ENCODE measurements at regions not wholly inside any gene's neighbourhood (a gene's known extent, or its start where the extent isn't known, plus 50 kb on each side); places are given as distances from the start of the nearest gene placed in this dataset.

DNA sequence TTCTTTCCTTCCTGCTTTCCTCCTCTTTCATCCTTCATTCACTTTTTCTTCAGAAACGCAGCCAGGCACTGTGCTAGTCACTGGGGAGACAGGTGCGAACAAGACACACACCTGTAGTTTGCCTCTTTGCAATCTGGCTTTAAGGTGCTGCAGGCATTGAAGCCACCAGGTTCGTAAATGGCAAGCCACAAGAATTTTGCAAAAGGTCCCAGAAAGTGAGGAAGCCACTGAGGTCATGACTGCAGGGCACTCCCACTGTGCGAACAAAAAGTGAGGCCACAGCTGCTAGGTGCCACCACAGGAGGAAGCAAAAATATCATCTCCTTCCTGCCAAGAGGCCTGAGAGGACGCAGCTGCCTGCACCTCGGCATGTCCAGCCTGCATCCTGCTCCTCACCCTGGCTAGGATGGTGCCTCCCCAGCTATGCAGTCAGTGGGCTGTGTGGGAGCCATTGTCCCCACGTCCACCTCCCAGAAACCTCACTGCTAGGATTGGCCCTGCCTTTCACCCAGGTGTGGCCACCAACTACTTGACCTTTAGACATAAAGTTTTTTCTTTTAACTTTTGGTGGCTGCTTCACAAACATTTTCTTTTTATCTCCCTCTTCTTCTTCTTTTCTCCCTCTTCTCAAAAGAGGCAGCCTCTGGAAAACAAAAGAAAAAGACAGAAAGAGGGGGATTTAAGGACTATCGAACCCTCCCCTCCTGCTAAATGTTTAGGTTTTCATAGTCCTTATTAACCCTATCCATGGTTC, 230.8 kb downstream of the BCAS1 start:
- no peak overlapping the region for H3K4me3 ChIP-seq
- H3K27me3 ChIP-seq: no peaks in the 10 kb centered on the region
- H3K9me3 ChIP-seq (ENCODE audit: low read depth): no peaks in the 10 kb centered on the region
- H3K4me1 ChIP-seq (ENCODE audit: low read depth): no peaks in the 10 kb centered on the region
- TF ChIP-seq, protein P1, sequence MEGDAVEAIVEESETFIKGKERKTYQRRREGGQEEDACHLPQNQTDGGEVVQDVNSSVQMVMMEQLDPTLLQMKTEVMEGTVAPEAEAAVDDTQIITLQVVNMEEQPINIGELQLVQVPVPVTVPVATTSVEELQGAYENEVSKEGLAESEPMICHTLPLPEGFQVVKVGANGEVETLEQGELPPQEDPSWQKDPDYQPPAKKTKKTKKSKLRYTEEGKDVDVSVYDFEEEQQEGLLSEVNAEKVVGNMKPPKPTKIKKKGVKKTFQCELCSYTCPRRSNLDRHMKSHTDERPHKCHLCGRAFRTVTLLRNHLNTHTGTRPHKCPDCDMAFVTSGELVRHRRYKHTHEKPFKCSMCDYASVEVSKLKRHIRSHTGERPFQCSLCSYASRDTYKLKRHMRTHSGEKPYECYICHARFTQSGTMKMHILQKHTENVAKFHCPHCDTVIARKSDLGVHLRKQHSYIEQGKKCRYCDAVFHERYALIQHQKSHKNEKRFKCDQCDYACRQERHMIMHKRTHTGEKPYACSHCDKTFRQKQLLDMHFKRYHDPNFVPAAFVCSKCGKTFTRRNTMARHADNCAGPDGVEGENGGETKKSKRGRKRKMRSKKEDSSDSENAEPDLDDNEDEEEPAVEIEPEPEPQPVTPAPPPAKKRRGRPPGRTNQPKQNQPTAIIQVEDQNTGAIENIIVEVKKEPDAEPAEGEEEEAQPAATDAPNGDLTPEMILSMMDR (IDR thresholded peaks at IDR 0.05; ENCODE audit: low read depth, low read length): no peak
- no peaks in the 10 kb centered on the region for H3K36me3 ChIP-seq
- DNase-seq (ENCODE audit: low read depth in 1 of 2, low spot score in 1 of 2): no peak
- H3K27ac ChIP-seq: no peak overlapping the region

DNA sequence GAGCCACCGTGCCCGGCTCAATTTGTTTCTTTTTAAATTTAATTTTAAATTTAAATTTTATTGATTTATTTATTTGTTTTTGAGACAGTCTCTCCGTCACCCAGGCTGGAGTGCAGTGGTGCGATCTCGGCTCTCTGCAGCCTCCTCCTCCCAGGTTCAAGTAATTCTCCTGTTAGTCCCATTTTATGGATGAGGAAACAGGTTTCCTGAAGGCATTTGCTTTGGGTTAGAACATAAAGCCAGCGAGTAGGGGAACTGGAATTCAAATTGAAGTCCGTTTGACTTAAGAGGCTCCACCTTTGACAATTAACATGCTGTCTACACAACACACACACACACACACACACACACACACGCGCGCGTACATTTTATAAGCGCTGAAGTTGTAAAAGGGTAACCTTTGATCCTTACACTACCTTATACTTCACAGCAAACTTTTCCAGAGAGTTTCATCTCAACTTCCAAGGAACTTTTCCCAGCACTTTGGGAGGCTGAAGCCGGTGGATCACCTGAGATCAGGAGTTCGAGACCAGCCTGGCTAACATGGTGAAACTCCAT, 232.0 kb downstream of the BCAS1 start:
- no peaks in the 10 kb centered on the region for H3K9me3 ChIP-seq (ENCODE audit: low read depth)
- no peak overlapping the region for H3K4me3 ChIP-seq
- no peaks in the 10 kb centered on the region for H3K27me3 ChIP-seq
- H3K27ac ChIP-seq: no peak overlapping the region
- no peak for DNase-seq (ENCODE audit: low read depth in 1 of 2, low spot score in 1 of 2)
- no peaks in the 10 kb centered on the region for H3K4me1 ChIP-seq (ENCODE audit: low read depth)
- no peaks in the 10 kb centered on the region for H3K36me3 ChIP-seq
- TF ChIP-seq, protein P1 (IDR thresholded peaks at IDR 0.05; ENCODE audit: low read depth, low read length): no peak

DNA sequence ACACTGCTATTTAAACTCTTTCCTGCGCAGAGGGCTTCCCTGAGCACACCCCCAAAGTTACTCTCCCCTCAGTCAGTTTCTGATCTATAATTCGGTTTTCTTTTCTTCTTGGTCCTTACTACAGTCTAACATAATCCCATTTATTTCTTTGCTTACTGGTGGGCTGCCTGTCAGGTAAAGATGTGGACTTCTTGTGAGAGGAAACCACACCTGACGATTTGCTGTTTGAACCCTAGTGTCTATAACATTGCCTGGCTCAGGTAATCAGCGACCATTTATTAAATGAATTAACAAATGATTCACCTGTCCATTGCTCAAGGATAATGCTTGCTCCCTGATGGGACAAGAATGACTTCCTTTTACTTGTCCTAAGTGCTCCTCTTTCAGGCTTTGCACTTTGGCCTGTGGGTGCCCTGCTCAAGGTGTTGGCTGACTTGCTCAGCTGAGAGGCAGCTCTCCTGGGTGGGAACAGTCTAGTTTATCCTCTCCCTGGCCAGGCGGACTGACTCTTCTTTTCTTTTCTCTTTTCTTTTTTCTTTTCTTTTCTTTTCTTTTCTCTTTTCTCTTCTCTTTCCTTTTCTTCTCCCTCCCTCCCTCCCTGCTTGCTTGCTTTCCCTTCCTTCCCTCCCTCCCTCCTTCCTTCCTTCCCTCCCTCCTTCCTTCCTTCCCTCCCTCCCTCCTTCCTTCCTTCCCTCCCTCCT, 233.1 kb downstream of the BCAS1 start:
- DNase-seq (ENCODE audit: low read depth in 1 of 2, low spot score in 1 of 2): no peak
- H3K9me3 ChIP-seq (ENCODE audit: low read depth): no peaks in the 10 kb centered on the region
- no peaks in the 10 kb centered on the region for H3K36me3 ChIP-seq
- no peak overlapping the region for H3K4me3 ChIP-seq
- H3K4me1 ChIP-seq (ENCODE audit: low read depth): no peaks in the 10 kb centered on the region
- TF ChIP-seq, protein P1 (IDR thresholded peaks at IDR 0.05; ENCODE audit: low read depth, low read length): no peak
- no peak overlapping the region for H3K27ac ChIP-seq
- H3K27me3 ChIP-seq: no peaks in the 10 kb centered on the region

DNA sequence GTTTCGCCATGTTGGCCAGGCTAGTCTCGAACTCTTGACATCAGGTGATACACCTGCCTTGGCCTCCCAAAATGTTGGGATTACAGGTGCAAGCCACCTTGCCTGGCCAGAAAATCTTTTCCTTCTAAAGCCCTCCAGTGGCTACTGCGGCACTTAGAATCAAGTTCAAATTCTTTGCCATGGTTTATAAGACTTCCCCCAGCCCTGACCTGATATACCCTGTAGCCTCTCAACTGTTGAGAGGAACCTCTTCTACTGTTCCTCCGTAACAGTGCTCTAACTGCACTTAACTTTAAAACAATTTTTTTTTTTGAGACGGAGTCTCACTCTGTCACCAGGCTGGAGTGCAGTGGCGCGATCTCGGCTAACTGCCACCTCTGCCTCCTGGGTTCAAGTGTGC, 235.6 kb downstream of the BCAS1 start:
- DNase-seq (ENCODE audit: low read depth in 1 of 2, low spot score in 1 of 2): no peak
- Histone ChIP-seq H3K9me3 (ENCODE audit: low read depth) (no peaks in the 10 kb centered on the region), H3K4me3 (no peak overlapping the region), H3K27me3 (no peaks in the 10 kb centered on the region), H3K4me1 (ENCODE audit: low read depth) (peaks cover 6% of the 10 kb centered on the region), H3K27ac (no peak overlapping the region), H3K36me3 (no peaks in the 10 kb centered on the region)
- TF ChIP-seq, protein P1 (IDR thresholded peaks at IDR 0.05; ENCODE audit: low read depth, low read length): no peak

DNA sequence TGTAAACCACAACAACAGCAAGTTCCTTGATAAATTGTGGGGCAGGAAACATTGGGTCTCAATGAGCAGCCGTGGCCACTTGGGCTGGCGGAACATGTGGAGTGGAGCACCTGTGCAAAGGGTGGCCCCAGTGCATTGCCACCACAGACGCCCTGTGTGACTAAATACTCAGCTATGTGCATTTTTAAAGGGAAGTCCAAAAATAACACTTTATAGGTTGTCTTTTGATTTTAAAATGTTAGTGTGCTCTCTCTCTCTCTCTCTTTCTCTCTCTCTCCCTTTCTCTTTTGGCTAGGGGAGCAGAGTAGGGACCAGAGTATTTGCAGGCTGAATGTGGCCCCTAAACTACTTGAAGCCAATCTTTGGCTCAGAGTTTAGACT, 236.3 kb downstream of the BCAS1 start:
- TF ChIP-seq, protein P1 (IDR thresholded peaks at IDR 0.05; ENCODE audit: low read depth, low read length): no peak
- no peaks in the 10 kb centered on the region for H3K36me3 ChIP-seq
- H3K4me1 ChIP-seq (ENCODE audit: low read depth): peaks cover 12% of the 10 kb centered on the region
- no peak for DNase-seq (ENCODE audit: low read depth in 1 of 2, low spot score in 1 of 2)
- no peaks in the 10 kb centered on the region for H3K27me3 ChIP-seq
- no peaks in the 10 kb centered on the region for H3K9me3 ChIP-seq (ENCODE audit: low read depth)
- no peak overlapping the region for H3K27ac ChIP-seq
- no peak overlapping the region for H3K4me3 ChIP-seq
